Mesendoderm (in vitro differentiated cells): ENCODE measurements at regions not wholly inside any gene's neighbourhood (a gene's known extent, or its start where the extent isn't known, plus 50 kb on each side); places are given as distances from the start of the nearest gene placed in this dataset.
A peak's percentile ranks its signal among the peaks of the same experiment; 100 is the strongest.

Experiments used
- DNase-seq: peaks from one replicate; pipeline ENCODE4 v3.0.0; 2013
- H2AK5ac ChIP-seq: 2 replicates; pipeline ENCODE4 v1.6.1; 2013; ENCODE audit warnings: low read length, inconsistent platforms
- H2BK120ac ChIP-seq: 2 replicates; pipeline ENCODE4 v1.6.1; 2013; ENCODE audit warnings: low read depth, mild to moderate bottlenecking, low read length, moderate library complexity, mixed read lengths
- H2BK15ac ChIP-seq: replicated peaks from 2 replicates; pipeline ENCODE4 v1.6.1; 2013; ENCODE audit warnings: low read depth, mild to moderate bottlenecking, moderate library complexity
- H2BK5ac ChIP-seq: 2 replicates; pipeline ENCODE4 v1.6.1; 2013; ENCODE audit warnings: low read length, inconsistent platforms
- H3K18ac ChIP-seq: 2 replicates; pipeline ENCODE4 v1.6.1; 2013; ENCODE audit warnings: mild to moderate bottlenecking, low read length, mixed read lengths
- H3K23ac ChIP-seq: one replicate; pipeline ENCODE4 v1.6.1; 2013; ENCODE audit warnings: low read length
- H3K27ac ChIP-seq: 2 replicates; pipeline ENCODE4 v1.5.1; 2013; ENCODE audit warnings: low read depth, mild to moderate bottlenecking, inconsistent platforms, low read length, moderate library complexity
- H3K27me3 ChIP-seq: 2 replicates; pipeline ENCODE4 v1.6.1; 2013; ENCODE audit warnings: low read length, control low read depth, mild to moderate bottlenecking, inconsistent platforms; ENCODE audit not compliant: insufficient read depth, poor library complexity
- H3K36me3 ChIP-seq: 2 replicates; pipeline ENCODE4 v1.6.1; 2013; ENCODE audit warnings: low read length, inconsistent platforms; ENCODE audit not compliant: control insufficient read depth, insufficient read depth
- H3K4ac ChIP-seq: one replicate; pipeline ENCODE4 v1.6.1; 2013; ENCODE audit warnings: low read depth, mild to moderate bottlenecking, low read length, moderate library complexity
- H3K4me1 ChIP-seq: 2 replicates; pipeline ENCODE4 v1.6.1; 2013; ENCODE audit warnings: low read depth, low read length, inconsistent platforms; ENCODE audit not compliant: control insufficient read depth
- H3K4me2 ChIP-seq: 2 replicates; pipeline ENCODE4 v1.6.1; 2013; ENCODE audit warnings: low read length
- H3K4me3 ChIP-seq: 2 replicates; pipeline ENCODE4 v1.5.1; 2013; ENCODE audit warnings: mild to moderate bottlenecking, low read length
- H3K56ac ChIP-seq: one replicate; pipeline ENCODE4 v1.6.1; 2013; ENCODE audit warnings: low read length
- H3K79me1 ChIP-seq: 2 replicates; pipeline ENCODE4 v1.6.1; 2013; ENCODE audit warnings: low read length, inconsistent platforms
- H3K79me2 ChIP-seq: 2 replicates; pipeline ENCODE4 v1.6.1; 2013; ENCODE audit warnings: mild to moderate bottlenecking, low read length; ENCODE audit not compliant: control insufficient read depth, insufficient read depth
- H3K9ac ChIP-seq: 2 replicates; pipeline ENCODE4 v1.6.1; 2013; ENCODE audit warnings: low read length, inconsistent platforms
- H4K5ac ChIP-seq: one replicate; pipeline ENCODE4 v1.6.1; 2013; ENCODE audit warnings: low read length
- H4K8ac ChIP-seq: one replicate; pipeline ENCODE4 v1.6.1; 2013; ENCODE audit warnings: low read depth, mild to moderate bottlenecking, control low read depth, low read length, moderate library complexity
- WGBS: extraction: QIAGEN DNeasy Blood & Tissue Kit; methylation state at CpG from one replicate; pipeline ENCODE4 v1.1.7; 2013; ENCODE audit warnings: low lambda C conversion rate, missing lambda C conversion rate; ENCODE audit not compliant: insufficient coverage; ENCODE audit errors: extremely low coverage; 5-methylcytosine and 5-hydroxymethylcytosine counted together

- no peak for DNase-seq
- Histone ChIP-seq H4K5ac (no peak overlapping the region), H3K27ac (no peak overlapping the region)
These were observed 543.2 kb upstream of the CCDC179 start for GRCh38 chr11:23403210-23404185.

GRCh38 chr11:23404225-23405160 is 544.2 kb upstream of the CCDC179 start:
- no peaks in the 10 kb centered on the region for H3K79me1 ChIP-seq
- H4K8ac ChIP-seq: no peak overlapping the region
- H3K18ac ChIP-seq: no peak overlapping the region
- H3K9ac ChIP-seq: no peak overlapping the region
- H2AK5ac ChIP-seq: no peak overlapping the region
- no peaks in the 10 kb centered on the region for H3K79me2 ChIP-seq
- WGBS: no CpG with 5 or more reads among the region's 41 CpGs
- no peak overlapping the region for H2BK5ac ChIP-seq
- H2BK120ac ChIP-seq: no peak overlapping the region
- H3K56ac ChIP-seq: no peak overlapping the region
- H3K4me2 ChIP-seq: no peak overlapping the region
- no peak overlapping the region for H3K4me3 ChIP-seq
- H3K27ac ChIP-seq: no peak overlapping the region
- no peaks in the 10 kb centered on the region for H3K4me1 ChIP-seq
- no peak overlapping the region for H4K5ac ChIP-seq
- H3K4ac ChIP-seq: no peak overlapping the region
- H3K36me3 ChIP-seq: no peaks in the 10 kb centered on the region
- H3K23ac ChIP-seq: no peak overlapping the region
- DNase-seq: no peak
- H3K27me3 ChIP-seq: no peaks in the 10 kb centered on the region
- H2BK15ac ChIP-seq: no peak overlapping the region

More at GRCh38 chr11:23403210-23404185, 543.2 kb upstream of the CCDC179 start:
- H3K23ac ChIP-seq: no peak overlapping the region
- no peak overlapping the region for H3K4me2 ChIP-seq
- no peaks in the 10 kb centered on the region for H3K4me1 ChIP-seq
- WGBS: 100% methylated on average over 1 of the region's 53 CpGs
- H4K8ac ChIP-seq: no peak overlapping the region
- H2BK5ac ChIP-seq: no peak overlapping the region
- H2BK15ac ChIP-seq: no peak overlapping the region
- H3K27me3 ChIP-seq: no peaks in the 10 kb centered on the region
- no peaks in the 10 kb centered on the region for H3K36me3 ChIP-seq
- no peak overlapping the region for H3K18ac ChIP-seq
- no peak overlapping the region for H2BK120ac ChIP-seq
- H3K79me2 ChIP-seq: no peaks in the 10 kb centered on the region
- H3K4ac ChIP-seq: no peak overlapping the region
- no peaks in the 10 kb centered on the region for H3K79me1 ChIP-seq
- no peak overlapping the region for H2AK5ac ChIP-seq
- H3K56ac ChIP-seq: no peak overlapping the region
- H3K9ac ChIP-seq: no peak overlapping the region
- no peak overlapping the region for H3K4me3 ChIP-seq

- Histone ChIP-seq H3K23ac (no peak overlapping the region), H3K4ac (no peak overlapping the region), H3K18ac (no peak overlapping the region), H3K4me1 (no peaks in the 10 kb centered on the region), H3K9ac (no peak overlapping the region), H2BK120ac (no peak overlapping the region), H2AK5ac (no peak overlapping the region), H4K8ac (no peak overlapping the region), H3K27ac (no peak overlapping the region), H3K27me3 (no peaks in the 10 kb centered on the region), H4K5ac (no peak overlapping the region), H3K4me2 (no peak overlapping the region), H2BK15ac (no peak overlapping the region), H2BK5ac (no peak overlapping the region), H3K36me3 (no peaks in the 10 kb centered on the region), H3K79me1 (no peaks in the 10 kb centered on the region), H3K4me3 (no peak overlapping the region), H3K56ac (no peak overlapping the region), H3K79me2 (no peaks in the 10 kb centered on the region)
- no peak for DNase-seq
- no CpG with 5 or more reads among the region's 33 CpGs for WGBS
These were observed 545.2 kb upstream of the CCDC179 start for GRCh38 chr11:23405350-23405937.

- Histone ChIP-seq H2BK5ac (no peak overlapping the region), H3K79me2 (no peaks in the 10 kb centered on the region), H2BK15ac (no peak overlapping the region), H3K9ac (no peak overlapping the region), H3K27me3 (no peaks in the 10 kb centered on the region), H3K4me2 (no peak overlapping the region), H3K79me1 (no peaks in the 10 kb centered on the region), H4K8ac (no peak overlapping the region), H3K36me3 (no peaks in the 10 kb centered on the region), H3K4me3 (no peak overlapping the region), H3K18ac (no peak overlapping the region), H3K56ac (no peak overlapping the region), H2BK120ac (no peak overlapping the region), H3K4ac (no peak overlapping the region), H3K4me1 (no peaks in the 10 kb centered on the region), H3K27ac (no peak overlapping the region), H4K5ac (no peak overlapping the region), H3K23ac (no peak overlapping the region), H2AK5ac (no peak overlapping the region)
- DNase-seq: peak; percentile 11
- WGBS: no CpG with 5 or more reads among the region's 23 CpGs
These were observed 546.0 kb upstream of the CCDC179 start for GRCh38 chr11:23406131-23406819.

GRCh38 chr11:23413057-23413456 is 552.8 kb upstream of the CCDC179 start:
- no peak overlapping the region for H3K4ac ChIP-seq
- H3K79me1 ChIP-seq: no peaks in the 10 kb centered on the region
- H2BK120ac ChIP-seq: no peak overlapping the region
- no peaks in the 10 kb centered on the region for H3K36me3 ChIP-seq
- H3K18ac ChIP-seq: no peak overlapping the region
- H4K5ac ChIP-seq: no peak overlapping the region
- H3K4me2 ChIP-seq: no peak overlapping the region
- no peak overlapping the region for H4K8ac ChIP-seq
- no peaks in the 10 kb centered on the region for H3K27me3 ChIP-seq
- H2AK5ac ChIP-seq: no peak overlapping the region
- no peaks in the 10 kb centered on the region for H3K4me1 ChIP-seq
- no peak overlapping the region for H3K23ac ChIP-seq
- no peak overlapping the region for H2BK5ac ChIP-seq
- no peak overlapping the region for H3K27ac ChIP-seq
- H3K4me3 ChIP-seq: no peak overlapping the region
- WGBS: no CpG with 5 or more reads among the region's 1 CpG
- H3K56ac ChIP-seq: no peak overlapping the region
- no peak overlapping the region for H3K9ac ChIP-seq
- DNase-seq: no peak
- no peaks in the 10 kb centered on the region for H3K79me2 ChIP-seq
- H2BK15ac ChIP-seq: no peak overlapping the region
